NOMO-1 treated with DMSO at 0.1 percent for 48 hours (cell line): ENCODE measurements at regions not wholly inside any gene's neighbourhood (a gene's known extent, or its start where the extent isn't known, plus 50 kb on each side); places are given as distances from the start of the nearest gene placed in this dataset.
"Not testable (repeated sequence)": the region's sequence is repeated elsewhere in the genome, so short reads cannot be mapped to it uniquely, and the experiment has no call there.

ENCODE experiments used
- DNase-seq: peaks from one replicate; lab custom pipeline; 2025; ENCODE audit not compliant: unreplicated experiment; lab: John Stamatoyannopoulos, UW

GRCh38 chr3:16768014-16768413 lies 116.7 kb upstream of the PLCL2 start:
- peak; percentile 52 for DNase-seq

- DNase-seq = no peak
Measured at GRCh38 chr3:16768956-16769355, 115.8 kb upstream of the PLCL2 start.

- DNase-seq = no peak
Measured at GRCh38 chr3:16769525-16769924, 115.2 kb upstream of the PLCL2 start.

- DNase-seq = no peak
Measured at GRCh38 chr3:16770021-16770420, 114.7 kb upstream of the PLCL2 start.

- DNase-seq = no peak
Measured at GRCh38 chr3:16770792-16771191, 114.0 kb upstream of the PLCL2 start.

GRCh38 chr3:16773594-16773993 lies 111.2 kb upstream of the PLCL2 start:
- DNase-seq = not testable (repeated sequence)

GRCh38 chr3:16774536-16774935 lies 110.2 kb upstream of the PLCL2 start:
- not testable (repeated sequence) for DNase-seq

- no peak for DNase-seq
Measured at GRCh38 chr3:16784973-16785372, 99.8 kb upstream of the PLCL2 start.

GRCh38 chr3:16785465-16785864 lies 99.3 kb upstream of the PLCL2 start:
- DNase-seq = no peak

GRCh38 chr3:16788440-16789056 lies 96.2 kb upstream of the PLCL2 start:
- DNase-seq = peak; percentile 81

- DNase-seq = no peak
Measured at GRCh38 chr3:16789344-16790120, 95.2 kb upstream of the PLCL2 start.

- DNase-seq = no peak
Measured at GRCh38 chr3:16790432-16791400, 94.0 kb upstream of the PLCL2 start.

- DNase-seq = no peak
Measured at GRCh38 chr3:16793321-16793720, 91.4 kb upstream of the PLCL2 start.

GRCh38 chr3:16794257-16794656 lies 90.5 kb upstream of the PLCL2 start:
- no peak for DNase-seq

- DNase-seq = peak; percentile 69
Measured at GRCh38 chr3:16795581-16795980, 89.2 kb upstream of the PLCL2 start.

- DNase-seq = no peak
Measured at GRCh38 chr3:16797831-16798230, 86.9 kb upstream of the PLCL2 start.

GRCh38 chr3:16798738-16799137 lies 86.0 kb upstream of the PLCL2 start:
- DNase-seq = no peak

GRCh38 chr3:16800361-16800760 lies 84.4 kb upstream of the PLCL2 start:
- DNase-seq = no peak

GRCh38 chr3:16801223-16801622 lies 83.5 kb upstream of the PLCL2 start:
- DNase-seq = peak; percentile 93

GRCh38 chr3:16801698-16802097 lies 83.1 kb upstream of the PLCL2 start:
- no peak for DNase-seq

- peak; percentile 69 for DNase-seq
Measured at GRCh38 chr3:16802389-16802788, 82.4 kb upstream of the PLCL2 start.

- no peak for DNase-seq
Measured at GRCh38 chr3:16803019-16803418, 81.7 kb upstream of the PLCL2 start.
